ENCODE measurements at regions not wholly inside any gene's neighbourhood (a gene's known extent, or its start where the extent isn't known, plus 50 kb on each side); places are given as distances from the start of the nearest gene placed in this dataset.
A peak's percentile ranks its signal among the peaks of the same experiment; 100 is the strongest.

DNA sequence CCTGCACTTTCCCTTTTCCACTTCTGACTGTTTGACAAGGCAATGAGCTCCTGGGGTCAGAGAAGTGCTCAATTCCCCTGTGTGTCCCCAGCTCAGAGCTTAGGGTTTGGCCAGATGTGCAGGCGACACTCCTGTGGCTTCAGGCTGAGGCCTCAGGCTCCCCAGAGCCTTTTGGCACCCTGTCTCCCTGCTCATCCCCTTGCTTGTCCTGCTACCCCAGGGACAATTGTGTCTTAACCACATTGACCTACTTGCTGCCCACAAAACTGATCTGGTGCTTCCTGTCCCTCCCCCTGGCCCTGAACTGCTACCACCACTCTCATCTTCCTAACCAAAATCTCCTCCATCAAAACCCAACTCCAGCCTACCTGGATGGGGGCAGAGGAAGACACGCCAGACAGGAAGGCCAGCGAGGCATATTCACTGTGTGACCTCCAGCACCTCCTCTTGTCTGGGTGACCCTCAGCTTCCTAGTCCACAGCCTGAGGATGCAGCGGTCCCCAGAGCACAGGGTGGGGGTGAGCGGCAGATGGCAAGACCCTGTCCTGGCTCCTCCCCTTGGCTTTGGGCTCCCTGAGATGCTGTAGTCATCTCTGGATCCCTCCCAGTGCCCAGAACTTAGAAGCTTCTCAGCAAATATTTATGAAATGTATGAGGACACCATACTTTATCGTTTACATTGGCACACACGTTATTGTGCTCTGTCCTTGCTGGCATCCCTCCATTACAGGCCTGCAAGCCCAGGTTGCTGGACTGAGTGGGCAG is 98.9 kb upstream of the SLC6A6 start:
- Mint-ChIP-seq H3K36me3 (no peaks in the 10 kb centered on the region), H3K27me3 (peaks cover 62% of the 10 kb centered on the region), H3K27ac (no peak overlapping the region), H3K4me1 (peaks cover 7% of the 10 kb centered on the region), H3K4me3 (no peak overlapping the region), H3K9me3 (no peaks in the 10 kb centered on the region)
- CTCF ChIA-PET = no interaction called here
- no peak for DNase-seq

DNA sequence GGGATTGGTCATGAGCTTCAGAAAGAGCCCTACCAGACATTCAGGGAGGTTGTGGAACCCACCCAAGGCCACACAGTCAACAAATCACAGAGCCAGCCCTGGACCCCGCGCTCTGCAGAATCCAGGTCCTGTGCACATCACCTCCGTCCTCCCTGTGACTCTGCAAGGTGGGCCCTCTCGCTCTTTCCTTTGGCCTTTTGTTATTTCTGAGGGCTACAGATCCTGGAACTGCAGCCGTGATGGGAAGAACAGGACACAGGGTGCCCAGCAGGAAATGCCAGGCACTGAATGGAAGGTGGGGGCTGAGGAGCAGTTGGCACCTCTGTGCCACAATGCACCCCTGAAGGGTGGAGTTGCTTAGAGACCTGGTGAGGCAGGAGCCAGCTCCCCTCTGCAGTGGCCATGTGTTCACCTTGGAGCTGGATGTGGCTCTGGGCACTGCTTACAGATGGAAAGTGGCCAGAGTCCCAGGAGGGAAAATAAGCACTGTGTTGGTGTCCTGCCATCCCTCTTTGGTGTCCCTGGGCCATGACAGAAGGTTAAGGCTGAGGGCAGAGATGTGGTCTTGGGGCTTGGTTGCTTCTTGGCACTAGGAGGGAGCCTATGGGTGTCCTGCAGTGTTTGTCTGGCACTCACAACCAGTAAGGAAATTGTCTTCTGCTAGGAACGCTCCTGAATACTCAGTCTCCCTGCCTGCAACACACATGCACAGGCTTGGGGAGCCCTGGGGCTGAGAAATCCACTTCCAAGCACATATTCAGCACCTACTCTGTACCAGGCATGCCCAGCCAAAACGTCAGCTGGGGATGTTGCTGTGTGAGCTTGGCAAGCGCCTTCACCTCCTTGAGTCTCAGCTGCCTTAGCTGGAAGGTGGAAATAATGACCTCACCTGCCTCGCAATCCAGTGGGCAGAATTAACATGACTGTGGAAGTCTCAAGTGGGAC is 98.0 kb upstream of the SLC6A6 start:
- DNase-seq = no peak
- no peaks in the 10 kb centered on the region for H3K9me3 Mint-ChIP-seq
- H3K4me3 Mint-ChIP-seq = no peak overlapping the region
- CTCF ChIA-PET = no interaction called here
- peaks cover 63% of the 10 kb centered on the region for H3K27me3 Mint-ChIP-seq
- peaks cover 5% of the 10 kb centered on the region for H3K4me1 Mint-ChIP-seq
- H3K36me3 Mint-ChIP-seq = no peaks in the 10 kb centered on the region
- no peak overlapping the region for H3K27ac Mint-ChIP-seq

DNA sequence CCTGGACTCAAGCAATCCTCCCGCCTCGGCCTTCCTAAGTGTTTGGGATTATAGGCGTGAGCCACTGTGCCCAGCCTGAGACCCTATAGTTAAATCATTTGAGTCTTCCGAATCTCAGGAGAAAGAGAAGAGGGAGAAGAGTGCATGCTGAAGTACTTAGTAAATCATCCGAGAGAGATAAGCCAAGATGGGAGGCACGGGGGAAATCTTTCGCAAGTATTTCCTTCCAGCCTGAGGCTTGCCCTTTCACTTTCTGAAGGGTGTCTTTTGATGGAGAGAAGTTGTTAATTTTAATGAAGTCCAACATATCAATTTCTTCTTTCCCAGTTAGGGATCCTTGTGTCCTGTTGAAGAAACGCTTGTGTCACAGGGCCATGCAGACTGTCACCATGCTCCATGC is 97.1 kb upstream of the SLC6A6 start:
- H3K27me3 Mint-ChIP-seq = peaks cover 62% of the 10 kb centered on the region
- no peaks in the 10 kb centered on the region for H3K36me3 Mint-ChIP-seq
- peaks cover 5% of the 10 kb centered on the region for H3K4me1 Mint-ChIP-seq
- CTCF ChIA-PET = no interaction called here
- no peak overlapping the region for H3K27ac Mint-ChIP-seq
- no peaks in the 10 kb centered on the region for H3K9me3 Mint-ChIP-seq
- H3K4me3 Mint-ChIP-seq = no peak overlapping the region
- no peak for DNase-seq

GRCh38 chr3:14306142-14306541 is 96.3 kb upstream of the SLC6A6 start:
- H3K27ac Mint-ChIP-seq = no peak overlapping the region
- no peak overlapping the region for H3K4me3 Mint-ChIP-seq
- CTCF ChIA-PET = no interaction called here
- no peaks in the 10 kb centered on the region for H3K36me3 Mint-ChIP-seq
- DNase-seq = no peak
- no peaks in the 10 kb centered on the region for H3K9me3 Mint-ChIP-seq
- peaks cover 5% of the 10 kb centered on the region for H3K4me1 Mint-ChIP-seq
- peaks cover 63% of the 10 kb centered on the region for H3K27me3 Mint-ChIP-seq

- DNase-seq = no peak
- Mint-ChIP-seq H3K4me3 (no peak overlapping the region), H3K27me3 (peaks cover 76% of the 10 kb centered on the region), H3K36me3 (no peaks in the 10 kb centered on the region), H3K9me3 (no peaks in the 10 kb centered on the region), H3K27ac (no peak overlapping the region), H3K4me1 (peaks cover 5% of the 10 kb centered on the region)
- CTCF ChIA-PET = no interaction called here
Measured at GRCh38 chr3:14307656-14308302, 94.6 kb upstream of the SLC6A6 start.

DNA sequence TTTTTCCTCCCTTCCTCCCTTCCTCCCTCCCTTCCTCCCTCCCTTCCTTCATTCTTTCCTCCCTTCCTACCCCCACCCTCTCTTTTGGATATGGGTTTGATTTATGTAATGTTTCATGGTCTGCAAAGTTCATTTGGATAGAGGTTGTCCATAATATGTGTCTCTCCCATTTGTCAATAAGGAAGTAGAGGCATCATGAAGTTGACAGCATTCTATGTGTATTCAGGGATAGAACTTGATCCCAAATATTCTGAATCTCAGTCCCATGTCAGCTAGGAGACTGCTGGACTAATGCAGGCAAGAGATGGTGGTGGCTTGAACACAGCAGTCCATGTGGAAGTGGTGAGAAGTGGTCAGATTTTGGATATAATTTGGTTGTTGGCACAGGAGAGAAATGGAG is 90.7 kb upstream of the SLC6A6 start:
- no peaks in the 10 kb centered on the region for H3K4me1 Mint-ChIP-seq
- DNase-seq = no peak
- peaks cover 54% of the 10 kb centered on the region for H3K27me3 Mint-ChIP-seq
- no peak overlapping the region for H3K4me3 Mint-ChIP-seq
- H3K27ac Mint-ChIP-seq = no peak overlapping the region
- no peaks in the 10 kb centered on the region for H3K36me3 Mint-ChIP-seq
- H3K9me3 Mint-ChIP-seq = no peaks in the 10 kb centered on the region
- CTCF ChIA-PET = interaction anchor here (0.7 kb wide), 1 partner anchor 156 kb away, joined by 3 read pairs; no protein-coding TSS in a partner anchor

- H3K36me3 Mint-ChIP-seq = no peaks in the 10 kb centered on the region
- no peak for DNase-seq
- CTCF ChIA-PET = interaction anchor here (0.7 kb wide), 1 partner anchor 155 kb away, joined by 3 read pairs; no protein-coding TSS in a partner anchor
- no peaks in the 10 kb centered on the region for H3K9me3 Mint-ChIP-seq
- no peaks in the 10 kb centered on the region for H3K4me1 Mint-ChIP-seq
- H3K27ac Mint-ChIP-seq = no peak overlapping the region
- no peak overlapping the region for H3K4me3 Mint-ChIP-seq
- peaks cover 51% of the 10 kb centered on the region for H3K27me3 Mint-ChIP-seq
Measured at GRCh38 chr3:14312375-14312774, 90.0 kb upstream of the SLC6A6 start.

GRCh38 chr3:14317057-14317553 is 85.3 kb upstream of the SLC6A6 start:
- Mint-ChIP-seq H3K27ac (no peak overlapping the region), H3K9me3 (peaks cover 5% of the 10 kb centered on the region), H3K4me1 (peaks cover 3% of the 10 kb centered on the region), H3K4me3 (no peak overlapping the region), H3K36me3 (no peaks in the 10 kb centered on the region), H3K27me3 (peaks cover 40% of the 10 kb centered on the region)
- DNase-seq = no peak
- CTCF ChIA-PET = no interaction called here

- peaks cover 3% of the 10 kb centered on the region for H3K4me1 Mint-ChIP-seq
- peaks cover 5% of the 10 kb centered on the region for H3K9me3 Mint-ChIP-seq
- no peak overlapping the region for H3K27ac Mint-ChIP-seq
- H3K27me3 Mint-ChIP-seq = peaks cover 34% of the 10 kb centered on the region
- no peak for DNase-seq
- CTCF ChIA-PET = no interaction called here
- no peak overlapping the region for H3K4me3 Mint-ChIP-seq
- H3K36me3 Mint-ChIP-seq = no peaks in the 10 kb centered on the region
Measured at GRCh38 chr3:14318646-14319045, 83.8 kb upstream of the SLC6A6 start.

- Mint-ChIP-seq H3K4me3 (no peak overlapping the region), H3K9me3 (peaks cover 5% of the 10 kb centered on the region), H3K4me1 (peaks cover 3% of the 10 kb centered on the region), H3K36me3 (no peaks in the 10 kb centered on the region), H3K27ac (no peak overlapping the region), H3K27me3 (peaks cover 34% of the 10 kb centered on the region)
- CTCF ChIA-PET = no interaction called here
- peak; percentile 59 for DNase-seq
Measured at GRCh38 chr3:14319654-14320182, 82.7 kb upstream of the SLC6A6 start.

GRCh38 chr3:14320219-14320618 is 82.2 kb upstream of the SLC6A6 start:
- Mint-ChIP-seq H3K9me3 (peaks cover 5% of the 10 kb centered on the region), H3K36me3 (no peaks in the 10 kb centered on the region), H3K27me3 (peaks cover 37% of the 10 kb centered on the region), H3K27ac (no peak overlapping the region), H3K4me1 (peaks cover 3% of the 10 kb centered on the region), H3K4me3 (no peak overlapping the region)
- CTCF ChIA-PET = no interaction called here
- no peak for DNase-seq

DNA sequence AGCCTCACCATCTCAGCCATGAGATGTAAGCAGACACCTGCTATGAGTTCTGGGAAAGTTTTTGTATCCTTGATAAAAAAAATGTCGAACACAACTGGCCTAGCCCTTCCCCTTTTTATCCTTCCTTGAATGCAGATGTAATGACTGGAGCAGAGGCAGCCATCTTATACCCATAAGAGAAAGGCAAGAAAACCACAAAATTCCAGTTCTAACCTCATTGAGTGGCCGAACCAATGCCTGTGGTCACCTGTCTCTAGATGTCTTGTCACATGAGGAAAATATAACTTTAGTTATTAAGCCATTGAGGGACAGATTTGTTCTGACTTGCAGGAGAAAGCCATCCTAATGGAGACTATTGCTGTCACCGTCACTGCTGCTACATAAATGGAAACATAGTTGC is 80.4 kb upstream of the SLC6A6 start:
- DNase-seq = no peak

GRCh38 chr3:14322667-14323295 is 79.6 kb upstream of the SLC6A6 start:
- Mint-ChIP-seq H3K27me3 (peaks cover 23% of the 10 kb centered on the region), H3K27ac (no peak overlapping the region), H3K4me3 (no peak overlapping the region), H3K9me3 (peaks cover 5% of the 10 kb centered on the region), H3K4me1 (peaks cover 3% of the 10 kb centered on the region), H3K36me3 (no peaks in the 10 kb centered on the region)
- DNase-seq = no peak
- CTCF ChIA-PET = no interaction called here

More for the DNA sequence above, 80.4 kb upstream of the SLC6A6 start:
- H3K27me3 Mint-ChIP-seq = peaks cover 27% of the 10 kb centered on the region
- no peak overlapping the region for H3K4me3 Mint-ChIP-seq
- no peaks in the 10 kb centered on the region for H3K36me3 Mint-ChIP-seq
- CTCF ChIA-PET = no interaction called here
- H3K4me1 Mint-ChIP-seq = peaks cover 3% of the 10 kb centered on the region
- H3K9me3 Mint-ChIP-seq = peaks cover 5% of the 10 kb centered on the region
- no peak overlapping the region for H3K27ac Mint-ChIP-seq

All from activated naive CD4-positive, alpha-beta T cell treated with anti-CD3 and anti-CD28 coated beads, Interleukin-2, amount 10 ng/mL, durations not matched to agents 7 days and 5 days (primary cell).